Lower leg skin (tissue), 3 donors: ENCODE measurements at regions not wholly inside any gene's neighbourhood (a gene's known extent, or its start where the extent isn't known, plus 50 kb on each side); places are given as distances from the start of the nearest gene placed in this dataset.

Experiments
- CTCF ChIP-seq, 3 donors: fragments of 450-650 bp; IDR thresholded peaks; one replicate each; pipeline ENCODE4 v1.5.1; 2016; ENCODE audit warnings: antibody characterized with exemption in 3 of 3, mild to moderate bottlenecking in 3 of 3, moderate library complexity in 2 of 3
- POLR2A ChIP-seq, 2 donors: fragments of 450-650 bp; IDR thresholded peaks; one replicate each; pipeline ENCODE4 v1.6.1; 2016 to 2017; ENCODE audit warnings: antibody characterized with exemption in 2 of 2, mild to moderate bottlenecking in 1 of 2, moderate library complexity in 1 of 2

- TF ChIP-seq CTCF (IDR thresholded peaks at IDR 0.05), result no peak
- TF ChIP-seq POLR2A (IDR thresholded peaks at IDR 0.05), result no peak
Measured at GRCh38 chr7:136179154-136179553, 202.0 kb upstream of the MTPN start.
